ENCODE measurements at regions not wholly inside any gene's neighbourhood (a gene's known extent, or its start where the extent isn't known, plus 50 kb on each side); places are given as distances from the start of the nearest gene placed in this dataset.

- H3K9me3 ChIP-seq (ENCODE audit: low read length), result no peaks in the 10 kb centered on the region
- DNase-seq (no peak), ATAC-seq (no peak)
- no peak overlapping the region for H3K4me3 ChIP-seq (ENCODE audit: low read length)
- H2AFZ ChIP-seq (ENCODE audit: low read length), result no peak overlapping the region
- H3K4me2 ChIP-seq (ENCODE audit: low read length), result no peak overlapping the region
- no peaks in the 10 kb centered on the region for H3K4me1 ChIP-seq (ENCODE audit: insufficient read depth, low read length)
- no peaks in the 10 kb centered on the region for H3K36me3 ChIP-seq (ENCODE audit: low read depth, low read length)
- no TSS peak for BruUV-seq (replicated peaks)
- no peaks in the 10 kb centered on the region for H3F3A ChIP-seq (ENCODE audit: low read length, unreplicated experiment)
- ChIA-PET CTCF (no interaction called here), POLR2A (ENCODE audit: unreplicated experiment) (no interaction called here)
- TF ChIP-seq CTCF (conservative IDR thresholded peaks at IDR 0.05; ENCODE audit: low read depth, low read length) (no peak), EZH2 (IDR thresholded peaks at IDR 0.05; ENCODE audit: low read length, unreplicated experiment) (no peak), EZH2phosphoT487 (IDR thresholded peaks at IDR 0.05; ENCODE audit: borderline replicate concordance, low read length) (no peak)
- H4K20me1 ChIP-seq (ENCODE audit: low read length), result no peaks in the 10 kb centered on the region
- H3K9ac ChIP-seq (ENCODE audit: low read length), result no peak overlapping the region
- intact Hi-C loops (cut with micrococcal nuclease), result no loop called here
- no peak overlapping the region for H3K27ac ChIP-seq (ENCODE audit: low read length)
- H3K9me2 ChIP-seq (replicated peaks; ENCODE audit: low read length), result no peaks in the 10 kb centered on the region
- H3K79me2 ChIP-seq (ENCODE audit: low read length), result no peaks in the 10 kb centered on the region
- no peaks in the 10 kb centered on the region for H3K27me3 ChIP-seq (ENCODE audit: low read length)
These were observed 829.7 kb downstream of the PCDH17 start for GRCh38 chr13:58461217-58461616.

GRCh38 chr13:58463841-58464240 lies 832.3 kb downstream of the PCDH17 start:
- POLR2A ChIA-PET (ENCODE audit: unreplicated experiment), result no interaction called here
- BruUV-seq (replicated peaks), result no TSS peak
- CTCF ChIA-PET, result no interaction called here
- no peaks in the 10 kb centered on the region for H3F3A ChIP-seq (ENCODE audit: low read length, unreplicated experiment)
- no peak for ATAC-seq
- intact Hi-C loops (cut with micrococcal nuclease), result no loop called here
- no peak for DNase-seq
- H3K27ac ChIP-seq (ENCODE audit: low read length), result no peak overlapping the region
- H3K9me2 ChIP-seq (replicated peaks; ENCODE audit: low read length), result no peaks in the 10 kb centered on the region
- no peaks in the 10 kb centered on the region for H3K27me3 ChIP-seq (ENCODE audit: low read length)
- H2AFZ ChIP-seq (ENCODE audit: low read length), result no peak overlapping the region
- no peaks in the 10 kb centered on the region for H4K20me1 ChIP-seq (ENCODE audit: low read length)
- H3K36me3 ChIP-seq (ENCODE audit: low read depth, low read length), result no peaks in the 10 kb centered on the region
- H3K9ac ChIP-seq (ENCODE audit: low read length), result no peak overlapping the region
- no peaks in the 10 kb centered on the region for H3K4me1 ChIP-seq (ENCODE audit: insufficient read depth, low read length)
- no peaks in the 10 kb centered on the region for H3K79me2 ChIP-seq (ENCODE audit: low read length)
- no peak overlapping the region for H3K4me2 ChIP-seq (ENCODE audit: low read length)
- no peaks in the 10 kb centered on the region for H3K9me3 ChIP-seq (ENCODE audit: low read length)
- TF ChIP-seq CTCF (conservative IDR thresholded peaks at IDR 0.05; ENCODE audit: low read depth, low read length) (no peak), EZH2 (IDR thresholded peaks at IDR 0.05; ENCODE audit: low read length, unreplicated experiment) (no peak), EZH2phosphoT487 (IDR thresholded peaks at IDR 0.05; ENCODE audit: borderline replicate concordance, low read length) (no peak)
- H3K4me3 ChIP-seq (ENCODE audit: low read length), result no peak overlapping the region

GRCh38 chr13:58467176-58467575 lies 835.6 kb downstream of the PCDH17 start:
- Histone ChIP-seq H3K79me2 (ENCODE audit: low read length) (no peaks in the 10 kb centered on the region), H3K4me1 (ENCODE audit: insufficient read depth, low read length) (no peaks in the 10 kb centered on the region), H3K4me3 (ENCODE audit: low read length) (no peak overlapping the region), H3K9me2 (replicated peaks; ENCODE audit: low read length) (no peaks in the 10 kb centered on the region), H3K9me3 (ENCODE audit: low read length) (no peaks in the 10 kb centered on the region), H3K27me3 (ENCODE audit: low read length) (no peaks in the 10 kb centered on the region), H4K20me1 (ENCODE audit: low read length) (no peaks in the 10 kb centered on the region), H2AFZ (ENCODE audit: low read length) (no peak overlapping the region), H3F3A (ENCODE audit: low read length, unreplicated experiment) (no peaks in the 10 kb centered on the region), H3K4me2 (ENCODE audit: low read length) (no peak overlapping the region), H3K9ac (ENCODE audit: low read length) (no peak overlapping the region), H3K27ac (ENCODE audit: low read length) (no peak overlapping the region), H3K36me3 (ENCODE audit: low read depth, low read length) (no peaks in the 10 kb centered on the region)
- ChIA-PET POLR2A (ENCODE audit: unreplicated experiment) (no interaction called here), CTCF (no interaction called here)
- intact Hi-C loops (cut with micrococcal nuclease), result no loop called here
- no peak for DNase-seq
- ATAC-seq, result no peak
- BruUV-seq (replicated peaks), result no TSS peak
- no peak for TF ChIP-seq EZH2phosphoT487 (IDR thresholded peaks at IDR 0.05; ENCODE audit: borderline replicate concordance, low read length)
- TF ChIP-seq EZH2 (IDR thresholded peaks at IDR 0.05; ENCODE audit: low read length, unreplicated experiment), result no peak
- no peak for TF ChIP-seq CTCF (conservative IDR thresholded peaks at IDR 0.05; ENCODE audit: low read depth, low read length)
